A204.1 (cell line): ENCODE measurements at regions not wholly inside any gene's neighbourhood (a gene's known extent, or its start where the extent isn't known, plus 50 kb on each side); places are given as distances from the start of the nearest gene placed in this dataset.

Experiments used
- FAIRE-seq: peaks from 2 replicates; lab custom pipeline; 2012; peaks lifted over from hg19 to GRCh38; lab: Jason Lieb, UNC

- no peak for FAIRE-seq
Measured at GRCh38 chr2:34373586-34374233, 774.6 kb upstream of the FAM98A start.

DNA sequence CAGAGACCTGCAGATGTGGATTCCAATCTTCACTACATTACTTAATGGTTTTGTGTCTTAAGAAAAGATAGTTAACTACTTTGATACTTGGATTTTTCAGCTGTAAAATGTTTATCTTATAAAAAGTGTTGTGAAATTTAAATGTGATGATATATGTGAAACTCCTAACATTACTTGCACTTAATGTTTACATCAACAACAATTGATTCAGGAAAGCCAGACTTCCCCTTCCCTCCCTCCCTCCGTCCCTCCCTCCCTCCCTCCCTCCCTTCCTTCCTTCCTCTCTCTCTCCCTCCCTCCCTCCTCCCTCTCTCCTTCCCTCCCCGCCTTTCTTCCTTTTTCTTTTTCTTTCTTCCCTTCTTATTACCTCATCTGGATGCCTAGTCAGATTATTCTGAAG, 773.9 kb upstream of the FAM98A start:
- FAIRE-seq, result no peak

- FAIRE-seq, result no peak
Measured at GRCh38 chr2:34371711-34372110, 772.6 kb upstream of the FAM98A start.

- FAIRE-seq, result no peak
Measured at GRCh38 chr2:34368304-34368703, 769.2 kb upstream of the FAM98A start.

GRCh38 chr2:34365932-34366331, 766.8 kb upstream of the FAM98A start:
- FAIRE-seq, result no peak

DNA sequence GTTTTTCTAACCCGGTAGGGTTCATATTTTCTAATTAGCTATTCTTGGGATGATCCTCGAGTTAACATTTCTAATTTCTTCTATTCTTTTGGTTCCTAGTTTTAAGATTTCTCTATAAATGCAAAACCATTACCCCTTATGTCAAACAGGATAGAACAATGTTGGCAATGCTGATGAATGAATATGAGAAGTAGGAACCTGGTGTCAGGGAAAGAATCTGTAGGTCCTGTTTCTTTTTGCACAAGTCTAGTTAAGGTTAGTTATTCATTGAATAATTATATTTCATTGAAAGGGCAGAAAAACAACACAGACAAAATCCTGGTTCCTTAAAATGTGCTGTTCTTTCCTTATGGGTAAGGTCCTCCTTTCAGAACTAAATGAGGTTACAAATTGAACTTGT, 766.4 kb upstream of the FAM98A start:
- FAIRE-seq, result no peak

DNA sequence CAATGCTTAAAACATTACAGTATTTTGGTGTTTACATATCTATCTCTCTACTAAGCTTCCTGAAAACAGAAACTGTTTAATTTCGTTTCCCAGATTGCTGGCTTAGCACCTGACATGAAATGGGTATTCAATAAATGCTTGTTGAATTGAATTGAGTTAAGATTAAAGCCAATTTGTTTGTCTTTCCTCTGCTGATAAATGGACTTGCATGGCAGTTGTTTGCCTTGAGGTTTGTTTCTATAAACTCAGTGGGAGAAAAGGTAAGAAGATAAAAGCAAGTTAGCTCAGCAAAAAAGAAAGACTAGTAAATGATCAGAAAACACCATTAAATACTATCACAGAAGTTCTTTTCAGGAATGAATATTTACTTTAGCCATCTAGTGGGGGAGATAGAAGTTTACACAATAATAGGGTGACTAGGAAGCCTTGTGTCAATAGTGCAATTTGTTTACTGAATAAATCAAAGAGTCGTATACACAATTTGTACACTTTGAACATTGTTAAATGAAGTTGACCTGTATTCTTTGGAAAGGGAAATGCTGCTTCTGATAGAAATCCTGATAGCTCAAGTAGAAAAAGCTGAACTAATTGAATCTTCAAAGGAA, 754.5 kb upstream of the FAM98A start:
- FAIRE-seq, result no peak

GRCh38 chr2:34349527-34349926, 750.4 kb upstream of the FAM98A start:
- FAIRE-seq, result no peak

DNA sequence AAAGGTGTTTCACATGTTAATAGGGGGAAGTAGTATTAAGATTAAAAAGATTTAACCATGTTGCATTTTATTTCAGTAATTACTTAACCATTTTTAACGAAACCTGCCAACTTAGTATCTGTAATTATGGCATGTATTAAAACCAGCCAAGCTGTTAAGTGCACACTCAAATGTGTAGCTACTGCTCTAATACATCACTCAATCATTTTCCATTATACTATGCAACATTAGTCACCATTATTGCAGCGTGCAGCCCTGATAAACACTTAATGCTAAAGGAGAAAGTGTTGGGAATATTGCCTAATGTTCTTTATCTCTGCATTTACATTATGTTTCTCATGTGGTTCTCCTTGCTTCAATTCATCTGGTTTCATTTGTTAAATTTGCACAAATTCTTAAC, 745.9 kb upstream of the FAM98A start:
- FAIRE-seq, result no peak

DNA sequence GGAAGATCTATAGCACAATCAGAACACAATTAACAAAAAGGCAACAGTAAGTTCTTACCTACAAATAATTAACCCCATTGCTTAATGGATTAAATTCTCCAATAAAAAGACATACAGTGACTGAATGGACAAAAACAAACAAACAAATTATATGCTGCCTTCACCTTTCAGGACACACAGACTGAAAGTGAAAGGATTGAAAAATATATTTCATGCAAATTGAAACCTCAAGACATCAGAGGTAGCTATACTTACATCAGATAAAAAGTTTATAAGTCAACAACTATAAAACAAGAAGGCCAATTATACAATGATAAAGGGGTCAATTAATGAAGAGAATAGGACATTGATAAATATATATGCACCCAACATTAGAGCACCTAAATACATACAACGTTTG, 741.2 kb upstream of the FAM98A start:
- no peak for FAIRE-seq

DNA sequence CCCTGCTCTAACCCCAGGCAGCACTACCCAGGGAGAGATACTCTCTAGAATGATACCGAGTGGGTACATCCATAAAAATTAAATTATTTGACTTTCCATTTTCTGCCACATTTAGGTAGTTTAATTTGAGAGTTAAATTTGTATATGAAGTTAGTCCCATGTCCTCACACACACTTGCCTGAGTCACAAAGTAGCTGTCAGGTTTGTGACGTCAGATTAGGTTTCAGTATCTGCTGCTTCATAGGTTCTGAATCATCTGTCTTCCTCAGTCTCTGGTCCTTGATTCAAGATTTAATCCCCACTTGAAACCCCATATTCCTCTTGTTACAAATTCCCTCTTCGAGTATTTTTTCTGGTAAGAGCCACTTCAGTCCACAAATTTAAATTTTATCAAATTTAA, 738.6 kb upstream of the FAM98A start:
- no peak for FAIRE-seq

DNA sequence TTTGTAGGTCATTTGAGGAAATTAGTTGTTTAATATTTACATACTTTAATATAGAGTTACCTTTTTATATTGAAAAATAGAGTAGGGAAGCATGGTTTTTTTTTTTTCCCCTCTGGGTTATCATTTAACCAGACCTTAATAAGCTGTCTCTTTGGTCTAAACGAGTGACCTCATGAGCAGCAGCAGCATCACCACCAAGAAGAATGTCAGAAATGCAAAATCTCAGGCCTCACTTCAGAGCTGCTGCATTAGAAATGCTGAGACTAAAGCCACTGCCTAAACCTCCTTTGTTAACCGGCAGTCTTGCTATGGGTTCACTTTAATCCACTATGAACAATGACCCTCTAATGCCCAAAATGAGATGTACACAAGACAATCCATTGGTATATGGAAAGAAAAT, 733.7 kb upstream of the FAM98A start:
- no peak for FAIRE-seq

DNA sequence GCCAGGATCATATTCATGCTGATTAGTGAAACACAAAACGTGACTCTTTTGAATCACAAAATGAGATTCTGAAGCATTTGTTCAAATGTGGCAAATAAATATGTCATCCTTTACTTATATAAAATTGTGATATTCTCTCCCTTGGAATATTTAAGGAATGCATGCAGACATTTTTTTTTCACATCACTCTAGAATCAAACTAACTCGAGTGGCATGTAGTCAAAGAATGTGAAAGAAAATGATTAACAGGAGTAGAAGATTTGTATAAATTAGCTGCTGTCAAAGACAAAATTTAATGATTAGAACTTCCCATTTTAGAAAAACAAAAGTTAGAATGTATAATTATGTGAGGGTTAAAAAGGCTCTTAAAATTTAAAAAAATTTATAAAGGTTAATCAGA, 721.0 kb upstream of the FAM98A start:
- no peak for FAIRE-seq

GRCh38 chr2:34317797-34318196, 718.7 kb upstream of the FAM98A start:
- no peak for FAIRE-seq

- no peak for FAIRE-seq
Measured at GRCh38 chr2:34316788-34317187, 717.7 kb upstream of the FAM98A start.

DNA sequence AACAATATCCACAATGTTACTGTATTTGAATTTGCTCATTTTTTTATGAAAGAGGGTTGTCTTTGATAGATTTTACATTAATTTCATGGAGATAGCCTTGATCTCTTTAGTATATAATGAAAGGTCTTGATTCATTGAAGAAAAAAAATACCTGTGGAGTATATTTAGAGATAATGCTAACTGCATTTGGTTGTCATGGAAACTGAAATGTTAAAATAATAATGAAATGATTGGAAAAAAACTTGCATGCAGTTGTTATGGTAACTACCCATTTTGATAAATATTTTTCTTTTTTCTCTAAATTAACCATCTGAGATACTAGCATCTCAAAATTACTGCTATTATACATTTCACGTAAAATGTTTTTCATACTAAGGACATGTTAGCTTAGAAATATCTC, 712.7 kb upstream of the FAM98A start:
- FAIRE-seq, result no peak

GRCh38 chr2:34308140-34308539, 709.0 kb upstream of the FAM98A start:
- no peak for FAIRE-seq

- no peak for FAIRE-seq
Measured at GRCh38 chr2:34307636-34308035, 708.5 kb upstream of the FAM98A start.

DNA sequence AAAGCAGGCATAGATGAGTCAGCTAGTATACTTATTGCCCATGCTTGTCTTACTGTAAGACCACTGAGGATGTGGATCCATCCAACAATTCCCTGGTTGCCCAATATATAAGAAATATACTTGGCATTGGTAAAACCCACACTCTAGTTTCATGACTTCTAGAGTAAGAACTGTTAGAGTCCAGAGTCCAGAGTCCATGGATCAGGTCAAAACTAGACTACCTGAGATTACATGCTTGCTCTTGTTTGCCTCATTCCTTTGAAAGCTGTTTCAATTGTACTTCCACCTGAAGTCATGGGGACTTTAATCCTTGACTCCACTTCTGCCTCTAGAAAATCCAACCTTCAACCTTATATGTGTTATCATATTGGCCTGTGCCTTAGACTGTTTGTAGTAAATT, 707.6 kb upstream of the FAM98A start:
- FAIRE-seq, result no peak

DNA sequence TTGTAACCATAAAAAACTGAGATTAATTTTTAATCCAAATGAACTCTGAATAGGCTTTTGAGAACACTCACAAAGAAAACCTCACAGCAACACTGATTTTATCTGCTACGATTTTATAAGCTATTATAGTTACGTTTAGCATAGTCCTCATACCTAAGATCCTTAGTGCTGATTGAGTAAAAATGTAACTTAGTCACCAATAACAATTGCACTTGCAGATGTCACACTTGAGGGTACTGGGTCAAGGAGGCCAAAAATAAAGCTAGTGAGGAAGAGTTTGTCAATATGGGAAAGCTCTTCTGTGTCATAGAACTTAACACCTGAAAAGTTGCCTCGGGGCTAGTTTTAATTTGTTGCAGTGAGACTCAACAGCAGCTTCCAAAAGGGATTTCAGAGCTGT, 706.5 kb upstream of the FAM98A start:
- no peak for FAIRE-seq

DNA sequence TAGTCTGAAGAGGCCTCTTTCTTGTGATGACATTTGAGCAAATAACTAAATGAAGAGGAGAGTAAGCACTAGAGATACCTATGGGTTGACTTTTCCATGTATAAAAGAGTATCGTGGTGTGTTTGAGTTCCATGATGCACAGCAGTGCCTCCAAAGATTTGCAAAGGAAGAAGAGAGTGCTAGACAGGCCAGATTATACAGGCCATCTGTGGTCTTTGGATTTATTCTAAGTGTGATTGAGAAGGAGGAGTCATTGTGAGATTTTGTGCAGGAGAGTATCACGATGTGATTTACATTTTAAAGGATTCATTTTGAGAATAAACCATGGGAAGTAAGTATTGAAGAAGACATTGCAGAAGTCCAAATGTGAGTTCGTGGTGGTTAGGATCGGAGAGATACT, 695.9 kb upstream of the FAM98A start:
- FAIRE-seq, result no peak

GRCh38 chr2:34291076-34291475, 692.0 kb upstream of the FAM98A start:
- no peak for FAIRE-seq

- FAIRE-seq, result no peak
Measured at GRCh38 chr2:34288016-34288415, 688.9 kb upstream of the FAM98A start.

DNA sequence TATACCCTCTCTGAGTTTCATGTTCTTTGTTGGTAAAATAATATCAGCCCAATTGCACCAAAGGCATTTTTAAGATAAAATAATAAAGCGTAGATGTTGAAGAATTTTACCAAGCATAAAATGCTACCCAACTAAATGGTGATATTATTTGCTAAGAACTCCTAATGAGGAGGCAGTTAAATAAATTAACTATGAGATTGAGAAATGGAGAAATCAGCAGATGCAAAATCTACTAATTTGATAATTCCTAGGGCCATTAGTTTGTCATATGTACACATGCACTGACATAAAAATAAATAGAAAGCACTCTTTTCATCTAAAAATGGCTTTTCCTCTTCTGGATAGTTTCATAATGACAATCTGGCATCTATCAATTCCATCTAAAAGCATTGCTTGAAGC, 681.5 kb upstream of the FAM98A start:
- FAIRE-seq, result no peak
